T-helper 1 cell (primary cell): ENCODE measurements at regions not wholly inside any gene's neighbourhood (a gene's known extent, or its start where the extent isn't known, plus 50 kb on each side); places are given as distances from the start of the nearest gene placed in this dataset.
"Not testable (repeated sequence)": the region's sequence is repeated elsewhere in the genome, so short reads cannot be mapped to it uniquely, and the experiment has no call there.

Source experiments
- DNase-seq, 5 donors: peaks; one replicate each; pipeline ENCODE4 v3.0.0-alpha.2; 2012 to 2020

DNA sequence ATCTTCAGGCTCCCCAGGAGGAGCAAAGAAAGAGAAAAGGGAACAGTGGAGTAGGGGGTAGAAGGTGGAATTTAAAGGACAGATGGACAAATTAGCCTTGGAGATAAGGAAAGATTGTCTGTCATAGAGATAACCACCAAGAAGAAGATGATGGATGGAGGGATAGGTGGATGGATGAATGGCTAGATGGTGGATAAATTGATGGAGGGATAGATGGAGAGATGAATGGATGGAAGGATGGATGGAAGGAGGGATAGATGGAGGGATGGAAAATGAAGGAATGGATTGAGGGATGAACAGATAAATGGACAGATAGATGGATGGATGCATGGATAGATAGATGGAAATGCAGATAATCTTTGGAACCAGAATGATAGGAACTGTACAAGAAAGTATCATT is 102.8 kb downstream of the TNFAIP3 start:
- DNase-seq = no peak

GRCh38 chr6:137970368-137970767 is 103.3 kb downstream of the TNFAIP3 start:
- DNase-seq = no peak

- DNase-seq = no peak
These were observed 106.1 kb downstream of the TNFAIP3 start for GRCh38 chr6:137973201-137973600.

DNA sequence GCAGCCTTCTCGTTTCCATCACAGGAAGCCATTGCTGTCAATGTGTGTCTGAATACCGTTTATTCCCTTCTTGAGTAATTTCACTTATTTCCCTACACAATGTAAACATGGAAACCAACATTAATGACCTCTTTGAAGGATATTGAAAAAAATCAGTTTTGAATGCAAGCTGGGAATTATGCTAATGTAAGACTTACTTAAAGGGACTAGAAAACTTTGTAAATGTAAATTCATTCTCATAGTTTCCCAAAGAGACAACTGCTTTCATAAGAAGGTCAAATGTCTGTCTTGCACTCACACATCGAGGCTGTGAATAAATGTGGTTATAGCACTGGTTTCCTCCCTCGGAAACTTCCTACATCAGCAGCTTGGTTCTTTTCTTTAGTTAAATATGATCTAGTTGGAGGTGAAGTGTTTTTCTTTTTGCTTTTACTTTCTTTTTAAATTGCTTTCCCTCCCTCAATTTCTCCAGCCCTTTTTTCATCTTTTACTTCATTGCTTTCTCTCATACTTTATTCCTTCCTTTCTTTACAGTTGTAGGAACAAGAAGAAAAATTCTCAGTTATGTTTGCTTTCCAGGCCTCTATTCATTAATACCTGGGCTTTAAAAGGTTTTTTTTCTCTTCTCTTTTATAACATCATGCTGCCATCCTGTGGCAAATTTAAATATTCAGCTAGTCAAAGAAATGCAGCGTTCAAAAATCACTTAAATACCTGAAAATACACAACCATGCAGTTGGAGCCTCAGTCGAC is 108.3 kb downstream of the TNFAIP3 start:
- DNase-seq = peak in 1 of 5 donors; percentile 81

DNA sequence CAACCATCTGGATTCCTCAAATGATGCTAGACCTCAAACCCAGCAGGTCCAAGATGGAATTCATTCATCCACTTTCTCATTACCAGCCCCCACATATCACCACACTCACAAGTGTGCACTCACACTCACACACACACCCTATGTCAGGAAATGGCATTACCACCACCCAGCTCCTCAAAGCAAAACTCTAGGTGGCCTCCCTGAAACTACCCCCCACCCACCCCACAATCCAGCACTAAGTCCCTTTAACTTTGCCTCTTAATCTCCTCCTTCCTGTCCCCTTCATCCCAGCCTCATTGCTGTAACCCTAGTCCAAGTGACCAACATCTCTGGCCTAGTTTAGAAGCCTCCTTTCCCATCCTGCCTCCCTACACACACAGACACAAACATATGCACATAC is 109.4 kb downstream of the TNFAIP3 start:
- DNase-seq = no peak

- DNase-seq = no peak
These were observed 110.1 kb downstream of the TNFAIP3 start for GRCh38 chr6:137977206-137977605.

GRCh38 chr6:137977814-137978213 is 110.8 kb downstream of the TNFAIP3 start:
- DNase-seq = no peak

- DNase-seq = peak in 1 of 5 donors; percentile 25
These were observed 111.3 kb downstream of the TNFAIP3 start for GRCh38 chr6:137978252-137978896.

- not testable (repeated sequence) for DNase-seq
These were observed 112.2 kb downstream of the TNFAIP3 start for GRCh38 chr6:137979263-137979662.

DNA sequence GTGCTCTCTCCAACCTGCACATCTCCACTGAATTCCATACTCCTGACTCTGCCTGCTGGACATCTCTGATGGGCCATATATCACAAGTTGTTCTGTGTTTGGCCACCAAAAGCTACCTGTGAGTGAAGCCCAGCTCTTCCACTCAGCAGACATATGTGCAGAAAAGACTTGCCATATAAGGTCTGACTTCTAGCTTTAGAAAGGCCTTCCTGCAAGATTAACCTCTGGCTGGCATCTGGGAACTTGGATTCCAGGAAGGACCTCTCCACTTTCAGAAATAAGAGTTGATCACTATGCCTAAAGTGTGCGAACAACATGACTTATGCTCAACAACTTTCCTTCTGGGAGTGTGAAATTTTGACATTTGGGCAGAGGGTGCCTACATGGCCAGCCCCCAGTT is 113.7 kb downstream of the TNFAIP3 start:
- no peak for DNase-seq

GRCh38 chr6:137981758-137982157 is 114.7 kb downstream of the TNFAIP3 start:
- no peak for DNase-seq

DNA sequence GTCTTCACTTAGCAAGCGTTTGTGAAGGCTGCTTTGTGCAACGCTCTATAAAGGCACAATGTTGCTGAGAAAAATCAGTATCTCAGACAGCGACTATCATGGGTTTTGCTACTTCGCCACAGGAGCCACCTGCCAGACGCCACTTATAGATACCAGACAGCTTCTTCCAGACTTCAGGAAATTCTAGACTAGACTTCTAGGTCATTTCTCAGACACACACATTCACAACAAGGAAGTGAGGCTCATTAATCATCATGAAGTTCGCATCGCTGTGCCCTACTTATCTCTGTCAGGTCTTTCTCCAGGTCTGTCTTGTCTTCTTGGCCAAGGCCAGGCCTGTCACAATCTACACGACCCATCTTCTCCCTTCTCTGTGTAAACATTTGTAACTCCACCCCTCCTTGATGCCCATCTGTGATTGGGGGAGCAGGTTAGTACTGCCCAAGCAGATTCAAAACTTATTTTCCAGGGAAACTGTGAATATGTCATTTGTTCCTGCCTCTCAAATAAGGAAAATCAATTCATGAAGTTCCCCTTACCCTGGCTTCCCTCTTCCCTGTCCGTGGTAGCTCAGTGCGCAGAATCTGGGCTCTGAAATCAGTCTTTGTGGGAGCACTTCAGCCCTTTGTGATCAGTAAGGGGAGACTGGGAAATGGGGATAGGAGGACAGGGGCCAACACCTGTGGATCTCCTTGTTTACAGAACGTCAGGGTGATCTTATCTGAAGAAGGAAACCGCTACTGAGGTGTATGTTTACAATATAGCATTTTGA is 115.5 kb downstream of the TNFAIP3 start:
- DNase-seq = peak in 2 of 5 donors; percentile 32 to 37

- no peak for DNase-seq
These were observed 116.2 kb downstream of the TNFAIP3 start for GRCh38 chr6:137983269-137983668.

GRCh38 chr6:137989664-137990063 is 117.6 kb downstream of the PERP start:
- no peak for DNase-seq

- DNase-seq = no peak
These were observed 111.8 kb downstream of the PERP start for GRCh38 chr6:137995371-137995770.

GRCh38 chr6:137998461-137999019 is 108.7 kb downstream of the PERP start:
- no peak for DNase-seq

DNA sequence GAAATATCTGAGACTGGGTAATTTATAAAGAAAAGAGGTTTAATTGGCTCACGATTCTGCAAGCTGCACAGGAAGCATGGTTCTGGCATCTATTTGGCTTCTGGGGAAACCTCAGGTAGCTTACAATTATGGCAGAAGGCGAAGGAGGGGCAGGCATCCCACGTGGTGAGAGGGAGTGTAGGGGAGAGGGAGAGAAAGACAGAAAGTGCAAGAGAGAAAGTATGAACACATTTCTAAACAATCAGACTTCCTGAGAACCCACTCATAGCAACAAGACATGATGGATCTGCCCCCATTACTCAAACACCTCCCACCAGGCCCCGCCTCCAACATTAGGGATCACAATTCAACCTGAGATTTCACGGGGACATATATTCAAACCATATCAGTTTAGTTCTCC is 107.4 kb downstream of the PERP start:
- no peak for DNase-seq

GRCh38 chr6:138000941-138001340 is 106.3 kb downstream of the PERP start:
- DNase-seq = no peak

DNA sequence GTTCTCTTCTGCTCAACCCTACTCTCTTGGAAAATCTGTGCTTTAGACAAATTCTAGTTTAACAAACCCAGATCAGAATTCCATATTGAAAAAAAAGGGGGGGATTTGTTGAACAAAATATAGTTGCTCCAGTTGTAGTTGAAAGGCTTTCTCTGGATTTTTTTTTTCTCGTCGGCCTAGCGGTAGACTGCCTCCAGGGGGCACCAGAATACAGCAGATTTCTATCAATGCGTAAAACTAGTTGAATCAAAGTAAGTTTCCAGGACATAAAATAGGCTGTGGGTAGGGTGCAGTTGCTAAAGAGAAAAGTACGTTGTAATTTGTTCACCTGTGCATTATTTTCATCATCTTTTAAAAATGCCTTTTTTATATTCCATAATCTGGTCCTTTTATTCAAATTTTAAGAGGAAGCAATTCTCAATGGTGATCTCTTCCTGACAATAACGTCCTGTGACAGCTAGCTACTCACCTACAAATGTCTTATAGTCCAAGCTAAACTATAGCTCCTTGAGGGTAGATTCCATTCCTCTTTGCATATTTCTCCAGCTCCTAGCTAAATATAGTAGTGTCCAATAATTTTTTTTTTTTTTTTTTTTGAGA is 105.4 kb downstream of the PERP start:
- DNase-seq = peak; percentile 11 to 56 (median 47)

GRCh38 chr6:138004430-138005287 is 102.6 kb downstream of the PERP start:
- DNase-seq = peak in 1 of 5 donors; percentile 33

DNA sequence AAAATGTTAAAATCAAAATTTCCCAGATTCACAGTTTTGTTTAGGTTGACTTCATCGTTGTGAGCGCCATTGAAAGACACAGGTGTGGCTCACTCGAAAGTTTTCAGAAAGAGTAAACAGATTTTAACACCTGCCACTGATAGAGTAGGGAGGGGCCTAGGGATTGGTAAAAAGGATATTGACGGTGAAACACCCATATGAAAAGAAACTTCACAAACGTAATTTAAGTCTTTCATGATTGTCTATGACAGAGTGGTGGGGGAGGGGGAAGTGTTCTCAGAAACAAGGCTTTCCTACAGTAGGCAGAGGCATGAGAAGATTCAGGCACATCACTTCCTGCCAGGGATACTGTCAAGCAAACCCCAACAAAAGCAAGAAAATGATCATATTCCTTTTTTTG is 101.4 kb downstream of the PERP start:
- no peak for DNase-seq

- DNase-seq = no peak
These were observed 100.2 kb downstream of the PERP start for GRCh38 chr6:138007014-138007472.
